Right renal pelvis (tissue), 4 donors: ENCODE measurements at regions not wholly inside any gene's neighbourhood (a gene's known extent, or its start where the extent isn't known, plus 50 kb on each side); places are given as distances from the start of the nearest gene placed in this dataset.
"Not testable (repeated sequence)": the region's sequence is repeated elsewhere in the genome, so short reads cannot be mapped to it uniquely, and the experiment has no call there.

ENCODE experiments used
- DNase-seq, 4 donors: peaks; one replicate each; pipeline ENCODE4 v3.0.0-alpha.2; 2013; ENCODE audit warnings: low read depth in 4 of 4, low spot score in 3 of 4, missing footprints in 1 of 4

- DNase-seq = no peak
Measured at GRCh38 chr1:96596226-96596922, 125.2 kb upstream of the PTBP2 start.

GRCh38 chr1:96597218-96597617 lies 124.4 kb upstream of the PTBP2 start:
- no peak for DNase-seq

DNA sequence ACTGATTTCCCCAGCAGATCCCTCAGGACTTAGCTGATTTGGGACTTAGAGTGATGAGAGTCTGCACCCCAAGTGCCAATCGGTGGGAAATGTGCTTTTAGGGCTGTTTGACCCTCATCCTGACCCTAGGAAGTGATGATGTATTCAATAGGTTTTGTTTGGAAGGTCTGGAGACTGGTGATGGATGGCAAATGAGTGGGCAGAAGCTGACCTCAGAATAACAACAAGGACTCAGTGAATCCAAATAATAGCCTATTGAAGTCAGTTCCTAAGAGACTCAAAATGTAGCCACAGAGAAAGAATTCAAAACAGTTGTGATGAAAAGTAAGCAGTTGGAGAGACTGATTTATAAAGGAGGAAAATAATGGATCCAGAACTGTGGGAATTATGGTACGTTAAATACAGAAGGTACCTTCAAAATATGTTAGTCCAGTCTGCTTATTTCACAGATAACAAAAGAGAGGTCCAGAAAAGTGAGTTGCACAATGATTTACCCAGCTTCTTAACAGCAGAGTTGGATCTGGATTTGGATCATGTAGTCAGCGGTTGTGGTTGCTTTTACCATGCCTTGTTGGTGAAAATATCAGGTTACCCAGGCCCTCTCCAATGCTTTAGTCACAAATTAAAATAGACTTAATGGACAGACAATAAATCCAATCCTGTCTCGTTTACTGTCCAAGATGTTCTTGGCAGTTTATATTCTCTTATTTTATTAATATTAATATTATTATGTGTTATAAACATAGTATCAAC lies 123.0 kb upstream of the PTBP2 start:
- no peak for DNase-seq

DNA sequence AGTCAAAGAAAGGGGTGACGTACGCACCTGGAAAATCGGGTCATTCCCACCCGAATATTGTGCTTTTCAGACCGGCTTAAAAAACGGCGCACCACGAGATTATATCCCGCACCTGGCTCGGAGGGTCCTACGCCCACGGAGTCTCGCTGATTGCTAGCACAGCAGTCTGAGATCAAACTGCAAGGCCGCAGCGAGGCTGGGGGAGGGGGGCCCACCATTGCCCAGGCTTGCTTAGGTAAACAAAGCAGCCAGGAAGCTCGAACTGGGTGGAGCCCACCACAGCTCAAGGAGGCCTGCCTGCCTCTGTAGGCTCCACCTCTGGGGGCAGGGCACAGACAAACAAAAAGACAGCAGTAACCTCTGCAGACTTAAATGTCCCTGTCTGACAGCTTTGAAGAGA lies 117.0 kb upstream of the PTBP2 start:
- DNase-seq = not testable (repeated sequence)

- not testable (repeated sequence) for DNase-seq
Measured at GRCh38 chr1:96617375-96617774, 104.2 kb upstream of the PTBP2 start.

- no peak for DNase-seq
Measured at GRCh38 chr1:96632045-96632664, 89.4 kb upstream of the PTBP2 start.

DNA sequence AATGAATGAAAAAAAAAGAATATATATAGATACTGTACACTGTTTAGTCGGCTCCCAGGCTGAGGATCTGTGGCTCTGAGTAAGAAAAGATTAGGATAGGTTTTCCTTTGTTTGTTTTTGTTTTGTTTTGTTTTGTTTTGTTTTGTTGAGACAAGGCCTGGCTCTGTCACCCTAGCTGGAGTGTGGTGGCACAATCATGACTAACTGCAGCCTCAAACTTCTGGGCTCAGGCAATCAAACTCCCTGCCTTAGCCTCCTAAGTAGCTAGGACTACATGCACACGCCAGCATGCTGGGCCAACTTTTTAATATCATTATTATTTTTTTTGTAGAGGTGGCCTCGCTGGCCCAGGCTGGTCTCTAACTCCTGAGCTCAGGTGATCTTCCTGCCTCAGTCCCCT lies 87.9 kb upstream of the PTBP2 start:
- no peak for DNase-seq

DNA sequence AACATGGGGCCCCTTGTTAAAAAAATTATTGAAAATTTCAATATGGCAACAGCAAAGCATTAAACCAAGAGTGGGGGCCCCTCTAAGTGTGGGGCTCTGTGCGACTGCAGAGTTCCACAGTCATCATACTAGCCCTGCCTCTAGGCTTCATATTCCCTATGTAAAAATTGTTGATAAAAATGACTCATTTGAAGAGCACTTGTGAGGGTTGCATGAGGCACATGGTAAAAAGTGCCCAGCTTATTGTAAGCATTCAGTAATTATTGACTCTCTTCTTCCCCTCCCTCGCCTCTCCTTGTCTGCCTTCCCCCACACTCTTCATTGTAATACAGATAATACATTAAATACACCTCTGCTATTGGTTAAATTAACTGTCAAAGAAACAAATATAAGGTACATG lies 86.7 kb upstream of the PTBP2 start:
- no peak for DNase-seq

DNA sequence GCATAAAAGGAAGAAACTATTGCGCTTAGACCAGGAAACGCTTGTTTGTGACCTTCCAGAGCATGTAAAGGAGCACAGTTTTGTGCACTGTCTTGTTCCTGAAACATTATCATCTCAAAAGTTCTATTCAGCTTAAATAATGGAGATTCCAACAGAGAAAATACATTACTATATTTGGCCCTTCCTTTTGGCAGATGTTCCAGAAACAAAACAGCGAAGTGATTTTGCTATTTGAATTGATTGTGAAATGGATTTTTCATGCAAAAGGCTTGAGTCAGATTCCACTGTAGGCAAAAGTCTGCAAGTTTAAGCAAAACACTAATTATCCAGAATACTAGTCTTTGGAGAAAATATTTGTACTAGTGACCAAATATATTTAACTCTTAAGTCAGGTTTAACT lies 80.3 kb upstream of the PTBP2 start:
- no peak for DNase-seq

DNA sequence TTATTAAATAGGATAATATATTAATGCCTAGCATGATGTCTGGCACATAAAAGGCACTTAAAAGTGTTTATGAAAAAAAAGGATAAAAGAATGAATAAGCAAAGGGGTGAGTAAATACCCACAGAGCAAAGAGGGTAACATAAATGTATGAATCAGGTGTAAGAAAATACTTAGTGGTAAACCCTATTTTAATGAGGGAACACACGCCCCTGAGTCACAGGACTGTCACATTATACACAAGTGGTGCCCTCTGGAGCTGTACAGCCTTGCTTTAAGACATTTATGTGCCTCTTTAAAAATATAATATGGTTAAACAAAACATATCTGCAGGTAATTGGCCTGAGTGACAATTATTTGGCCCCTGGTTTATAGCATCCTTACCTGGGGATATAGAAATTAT lies 78.1 kb upstream of the PTBP2 start:
- no peak for DNase-seq

- no peak for DNase-seq
Measured at GRCh38 chr1:96649301-96649700, 72.3 kb upstream of the PTBP2 start.

DNA sequence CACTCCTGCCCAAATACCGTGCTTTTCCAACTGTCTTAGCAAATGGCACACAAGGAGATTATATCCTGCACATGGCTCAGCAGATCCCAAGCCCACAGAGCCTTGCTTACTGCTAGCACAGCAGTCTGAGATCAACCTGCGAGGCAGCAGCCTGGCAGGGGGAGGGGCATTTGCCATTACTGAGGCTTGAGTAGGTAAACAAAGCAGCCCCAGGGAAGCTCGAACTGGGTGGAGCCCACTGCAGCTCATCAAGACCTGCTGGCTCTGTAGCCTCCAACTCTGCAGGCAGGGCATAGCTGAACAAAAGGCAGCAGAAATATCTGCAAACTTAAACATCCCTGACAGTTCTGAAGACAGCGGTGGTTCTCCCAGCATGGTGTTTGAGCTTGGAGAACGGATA lies 70.1 kb upstream of the PTBP2 start:
- no peak for DNase-seq

DNA sequence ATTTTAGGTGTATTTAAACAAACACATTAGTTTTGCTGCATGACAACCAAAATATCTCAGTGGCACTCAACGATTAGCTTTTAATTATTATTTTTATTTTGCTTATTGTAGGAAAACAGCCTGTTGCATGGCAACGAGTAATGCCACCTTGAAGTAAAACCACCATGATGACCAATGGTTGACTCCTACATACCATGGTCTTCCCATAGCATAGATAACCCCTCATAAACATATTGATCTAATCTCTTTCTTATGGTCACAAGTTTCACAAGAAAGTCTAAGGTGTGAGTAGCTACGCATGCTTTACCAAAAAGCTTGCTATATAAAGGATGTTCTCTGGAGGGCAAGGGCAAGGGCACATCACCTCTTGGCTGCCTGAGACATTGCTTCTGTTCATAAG lies 61.5 kb upstream of the PTBP2 start:
- DNase-seq = no peak

- no peak for DNase-seq
Measured at GRCh38 chr1:96660503-96660902, 61.1 kb upstream of the PTBP2 start.
